ENCODE measurements at regions not wholly inside any gene's neighbourhood (a gene's known extent, or its start where the extent isn't known, plus 50 kb on each side); places are given as distances from the start of the nearest gene placed in this dataset.

GRCh38 chr6:140766999-140767398 is 1365.7 kb upstream of the GJE1 start:
- TF ChIP-seq CTCF (IDR thresholded peaks at IDR 0.05): no peak
- no peak for TF ChIP-seq POLR2A (IDR thresholded peaks at IDR 0.05)
